ENCODE measurements at regions not wholly inside any gene's neighbourhood (a gene's known extent, or its start where the extent isn't known, plus 50 kb on each side); places are given as distances from the start of the nearest gene placed in this dataset.

DNA sequence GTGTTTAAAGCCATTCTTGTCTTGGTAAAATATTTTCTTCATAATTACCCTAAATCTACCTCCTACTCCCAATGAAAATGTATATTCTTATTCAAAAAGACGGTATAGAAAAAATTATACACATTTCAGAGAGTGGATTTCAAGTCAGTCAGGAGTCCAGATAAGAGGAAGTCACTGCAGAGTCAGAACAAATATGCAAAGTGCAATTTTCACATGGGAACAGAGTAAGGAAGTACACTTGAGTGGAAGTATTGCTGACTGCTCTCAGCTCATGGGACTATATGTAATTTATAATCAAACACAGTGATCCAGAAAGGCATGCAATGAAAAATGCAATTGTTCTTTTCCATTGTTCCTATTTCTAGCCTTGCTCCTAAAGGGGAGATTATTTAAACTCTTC is 1128.0 kb downstream of the AACS start:
- Histone ChIP-seq H3K27ac (no peak overlapping the region), H3K36me3 (no peaks in the 10 kb centered on the region), H3K27me3 (peaks cover 0 to 3% of the 10 kb centered on the region in 2 donors), H3K4me1 (no peaks in the 10 kb centered on the region), H3K9me3 (peaks cover 0 to 7% (median 2%) of the 10 kb centered on the region in 4 donors), H3K4me3 (no peak overlapping the region)
- TF ChIP-seq POLR2A (IDR thresholded peaks at IDR 0.05), result no peak
- TF ChIP-seq, protein P1, sequence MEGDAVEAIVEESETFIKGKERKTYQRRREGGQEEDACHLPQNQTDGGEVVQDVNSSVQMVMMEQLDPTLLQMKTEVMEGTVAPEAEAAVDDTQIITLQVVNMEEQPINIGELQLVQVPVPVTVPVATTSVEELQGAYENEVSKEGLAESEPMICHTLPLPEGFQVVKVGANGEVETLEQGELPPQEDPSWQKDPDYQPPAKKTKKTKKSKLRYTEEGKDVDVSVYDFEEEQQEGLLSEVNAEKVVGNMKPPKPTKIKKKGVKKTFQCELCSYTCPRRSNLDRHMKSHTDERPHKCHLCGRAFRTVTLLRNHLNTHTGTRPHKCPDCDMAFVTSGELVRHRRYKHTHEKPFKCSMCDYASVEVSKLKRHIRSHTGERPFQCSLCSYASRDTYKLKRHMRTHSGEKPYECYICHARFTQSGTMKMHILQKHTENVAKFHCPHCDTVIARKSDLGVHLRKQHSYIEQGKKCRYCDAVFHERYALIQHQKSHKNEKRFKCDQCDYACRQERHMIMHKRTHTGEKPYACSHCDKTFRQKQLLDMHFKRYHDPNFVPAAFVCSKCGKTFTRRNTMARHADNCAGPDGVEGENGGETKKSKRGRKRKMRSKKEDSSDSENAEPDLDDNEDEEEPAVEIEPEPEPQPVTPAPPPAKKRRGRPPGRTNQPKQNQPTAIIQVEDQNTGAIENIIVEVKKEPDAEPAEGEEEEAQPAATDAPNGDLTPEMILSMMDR (IDR thresholded peaks at IDR 0.05), result no peak
- no peak for DNase-seq

DNA sequence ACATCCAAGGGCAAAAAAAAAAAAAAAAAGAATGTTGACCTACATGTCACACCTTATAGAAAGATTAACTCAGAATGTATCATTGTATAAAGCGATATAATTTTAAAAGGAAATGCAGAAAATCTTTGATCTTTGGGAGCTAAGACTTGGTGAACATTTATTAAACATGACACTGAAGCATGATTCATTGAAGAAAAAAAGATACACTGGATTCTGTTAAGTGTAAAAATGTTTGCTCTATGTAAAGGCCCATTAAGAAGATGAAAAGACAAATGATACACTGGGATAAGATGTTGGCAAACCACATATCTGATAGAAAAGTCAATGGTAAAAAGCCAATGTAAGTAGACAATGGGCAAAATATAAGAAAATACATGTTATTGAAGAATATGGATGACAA is 1131.0 kb downstream of the AACS start:
- Histone ChIP-seq H3K27me3 (peaks cover 0 to under 1% of the 10 kb centered on the region in 2 donors), H3K4me3 (no peak overlapping the region), H3K9me3 (peaks cover 0 to 2% (median 0%) of the 10 kb centered on the region in 4 donors), H3K4me1 (no peaks in the 10 kb centered on the region), H3K36me3 (no peaks in the 10 kb centered on the region), H3K27ac (no peak overlapping the region)
- no peak for DNase-seq
- TF ChIP-seq, protein P1 (IDR thresholded peaks at IDR 0.05), result no peak
- no peak for TF ChIP-seq POLR2A (IDR thresholded peaks at IDR 0.05)

DNA sequence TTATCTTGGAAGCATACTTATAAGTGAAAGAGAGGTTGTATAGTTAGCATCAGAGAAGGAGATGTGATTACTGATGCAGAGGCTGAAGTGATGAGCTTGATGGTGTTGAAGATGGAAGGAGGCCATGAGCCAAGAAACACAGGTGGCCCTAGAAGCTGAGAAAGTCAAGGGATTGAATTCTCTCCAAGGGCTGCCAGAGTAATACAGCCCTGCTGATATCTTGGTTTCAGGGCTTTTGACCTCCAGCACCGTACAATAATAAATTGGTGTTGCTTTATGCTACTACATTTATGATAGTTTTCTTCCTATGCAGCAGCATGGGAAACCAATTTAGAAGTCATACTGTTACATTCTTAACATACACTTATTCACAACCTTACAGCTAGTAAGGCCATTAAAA is 1133.3 kb downstream of the AACS start:
- DNase-seq, result no peak
- no peak overlapping the region for H3K27ac ChIP-seq

DNA sequence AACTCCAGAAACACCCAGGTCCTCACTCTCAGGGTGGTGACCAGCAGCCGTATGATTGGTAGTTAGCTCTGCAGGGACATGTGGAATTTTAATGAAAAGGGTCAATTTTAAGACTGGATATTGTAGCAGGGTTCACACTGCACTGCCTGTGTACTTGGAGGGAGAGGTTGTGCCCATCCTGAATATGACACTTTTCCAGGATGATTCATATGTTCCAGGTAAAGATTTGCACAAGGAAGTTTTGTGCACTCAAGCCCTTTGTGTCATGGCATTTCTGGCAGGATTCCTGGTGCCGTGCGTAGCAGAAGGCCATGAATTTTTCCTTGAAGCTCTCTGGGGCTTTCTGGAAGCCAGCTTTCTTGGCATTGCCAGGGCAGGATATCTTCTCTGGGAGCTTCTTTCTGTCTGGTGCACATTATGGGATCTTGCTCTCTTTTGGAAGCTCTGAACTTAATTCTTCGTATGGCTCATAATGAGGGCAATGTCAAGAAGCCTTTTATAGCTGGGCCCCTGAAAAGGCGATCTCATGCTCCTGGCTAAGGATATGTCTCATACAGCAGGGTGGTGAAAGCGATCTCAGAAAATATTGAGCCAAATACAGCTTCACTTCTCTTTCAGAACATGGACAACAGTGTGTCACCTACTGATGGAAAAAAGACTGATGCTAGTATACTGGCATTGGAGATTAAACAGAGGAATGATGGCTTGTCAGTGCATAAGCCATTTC is 1133.9 kb downstream of the AACS start:
- Histone ChIP-seq H3K27me3 (no peaks in the 10 kb centered on the region), H3K4me3 (no peak overlapping the region), H3K27ac (no peak overlapping the region), H3K9me3 (peaks cover 0 to 3% (median 0%) of the 10 kb centered on the region in 4 donors), H3K4me1 (no peaks in the 10 kb centered on the region), H3K36me3 (no peaks in the 10 kb centered on the region)
- no peak for DNase-seq
- TF ChIP-seq, protein P1 (IDR thresholded peaks at IDR 0.05), result no peak
- no peak for TF ChIP-seq POLR2A (IDR thresholded peaks at IDR 0.05)

More for the DNA sequence above, 1133.3 kb downstream of the AACS start:
- no peaks in the 10 kb centered on the region for H3K27me3 ChIP-seq
- no peak for TF ChIP-seq POLR2A (IDR thresholded peaks at IDR 0.05)
- TF ChIP-seq, protein P1 (IDR thresholded peaks at IDR 0.05), result no peak
- no peak overlapping the region for H3K4me3 ChIP-seq
- no peaks in the 10 kb centered on the region for H3K36me3 ChIP-seq
- H3K9me3 ChIP-seq, result peaks cover 0 to 3% (median 0%) of the 10 kb centered on the region in 4 donors
- no peaks in the 10 kb centered on the region for H3K4me1 ChIP-seq

DNA sequence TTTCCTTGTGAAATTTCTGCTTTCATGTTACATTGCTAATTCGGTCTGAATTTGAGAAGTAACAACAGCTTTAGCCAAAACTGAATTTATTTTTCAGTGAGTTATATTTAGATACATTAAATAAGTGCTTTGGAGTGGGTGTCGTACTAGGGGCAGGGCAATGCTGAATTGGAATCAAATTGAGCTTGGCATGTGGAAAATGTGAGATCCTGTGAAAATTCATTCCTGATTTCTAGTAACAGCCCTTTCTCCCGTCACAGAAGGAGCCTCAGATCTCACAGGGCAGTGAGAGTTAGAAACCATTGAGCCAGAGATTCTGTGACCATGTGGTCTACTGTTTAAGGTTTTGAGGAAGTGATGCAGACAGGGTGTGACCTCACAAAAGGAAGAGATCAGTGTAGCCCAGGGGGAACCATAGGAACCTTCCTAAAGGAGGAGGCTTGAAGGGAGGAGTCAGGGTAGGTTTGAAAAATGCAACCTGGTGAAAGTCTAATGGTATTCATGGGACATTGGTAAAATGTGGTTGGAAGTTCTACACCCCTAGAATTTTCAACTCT is 1136.8 kb downstream of the AACS start:
- peaks cover 0 to 3% (median 0%) of the 10 kb centered on the region in 4 donors for H3K9me3 ChIP-seq
- no peak for DNase-seq
- no peak overlapping the region for H3K27ac ChIP-seq
- no peaks in the 10 kb centered on the region for H3K4me1 ChIP-seq
- H3K4me3 ChIP-seq, result no peak overlapping the region
- no peaks in the 10 kb centered on the region for H3K27me3 ChIP-seq
- TF ChIP-seq, protein P1 (IDR thresholded peaks at IDR 0.05), result no peak
- no peak for TF ChIP-seq POLR2A (IDR thresholded peaks at IDR 0.05)
- H3K36me3 ChIP-seq, result no peaks in the 10 kb centered on the region
